Adrenal gland (tissue), 9 donors: ENCODE measurements at regions not wholly inside any gene's neighbourhood (a gene's known extent, or its start where the extent isn't known, plus 50 kb on each side); places are given as distances from the start of the nearest gene placed in this dataset.
"Not testable (repeated sequence)": the region's sequence is repeated elsewhere in the genome, so short reads cannot be mapped to it uniquely, and the experiment has no call there.

ENCODE experiments used
- DNase-seq, 7 donors: peaks; one replicate each; pipeline ENCODE4 v3.0.0-alpha.2; 2019 to 2020
- H3K27ac ChIP-seq, 5 donors: fragments of 200-600 bp; sonication (generic) in 4 of 5; 1 replicate in 3 of 5; 2 replicates in 2 of 5; pipeline versions ENCODE4 v1.5.1 to v1.8.0; 2016 to 2020; ENCODE audit warnings: mild to moderate bottlenecking in 1 of 5
- H3K27me3 ChIP-seq: fragments of 200-600 bp; 2 replicates; pipeline ENCODE4 v1.8.0; 2021
- H3K36me3 ChIP-seq, 2 donors: fragments of 200-600 bp; replicated peaks in 1 of 2; 1 replicate in 1 of 2; 2 replicates in 1 of 2; pipeline versions ENCODE4 v1.5.1 to v1.8.0; 2018 to 2022
- H3K4me1 ChIP-seq, 2 donors: fragments of 200-600 bp; replicated peaks in 1 of 2; 1 replicate in 1 of 2; 2 replicates in 1 of 2; pipeline versions ENCODE4 v1.5.1 to v1.8.0; 2018 to 2021
- H3K4me3 ChIP-seq, 4 donors: fragments of 200-600 bp; sonication (generic) in 3 of 4; one replicate each; pipeline ENCODE4 v1.5.1; 2016 to 2018
- H3K9me3 ChIP-seq, 3 donors: fragments of 200-600 bp; sonication (generic) in 1 of 3; replicated peaks in 1 of 3; 1 replicate in 2 of 3; 2 replicates in 1 of 3; pipeline versions ENCODE4 v1.5.1 to v1.8.0; 2016 to 2021
- POLR2A ChIP-seq, 2 donors: fragments of 450-650 bp; IDR thresholded peaks; one replicate each; pipeline ENCODE4 v1.6.1; 2017; ENCODE audit warnings: antibody characterized with exemption in 2 of 2, mild to moderate bottlenecking in 2 of 2, moderate library complexity in 1 of 2
- WGBS, 4 donors: extraction: QIAGEN DNeasy Blood & Tissue Kit in 2 of 4; methylation state at CpG; one replicate each; pipeline versions ENCODE4 v1.1.5 to v1.1.7; 2013 to 2017; 5-methylcytosine and 5-hydroxymethylcytosine counted together
- intact Hi-C, 2 donors: fragments of 100-400 bp; cut with DNase I; formaldehyde crosslinking; loops; one replicate each; pipeline versions ENCODE4 v1.14.1 to v1.15.0; 2022 to 2023
- TF ChIP-seq, protein P1 (sequence below), 6 experiments: fragments of 450-650 bp in 4 of 6; fragments of 200-600 bp in 2 of 6; sonication (generic) in 1 of 6; IDR thresholded peaks; 1 replicate in 5 of 6; 2 replicates in 1 of 6; pipeline versions ENCODE4 v1.5.1 to v1.8.0; 2016 to 2021; ENCODE audit warnings: antibody characterized with exemption in 6 of 6, mild to moderate bottlenecking in 2 of 6, moderate library complexity in 1 of 6
- donor health status: healthy with polysubstance abuse.
- donor health status: Bipolar disorder and iron deficiency.
- donor health status: DM: yes; HTN: yes; CAD: no.
- donor health status: DM: no; HTN: no; CAD: no.
- donor health status: DM: no; HTN: no; CAD: no.

DNA sequence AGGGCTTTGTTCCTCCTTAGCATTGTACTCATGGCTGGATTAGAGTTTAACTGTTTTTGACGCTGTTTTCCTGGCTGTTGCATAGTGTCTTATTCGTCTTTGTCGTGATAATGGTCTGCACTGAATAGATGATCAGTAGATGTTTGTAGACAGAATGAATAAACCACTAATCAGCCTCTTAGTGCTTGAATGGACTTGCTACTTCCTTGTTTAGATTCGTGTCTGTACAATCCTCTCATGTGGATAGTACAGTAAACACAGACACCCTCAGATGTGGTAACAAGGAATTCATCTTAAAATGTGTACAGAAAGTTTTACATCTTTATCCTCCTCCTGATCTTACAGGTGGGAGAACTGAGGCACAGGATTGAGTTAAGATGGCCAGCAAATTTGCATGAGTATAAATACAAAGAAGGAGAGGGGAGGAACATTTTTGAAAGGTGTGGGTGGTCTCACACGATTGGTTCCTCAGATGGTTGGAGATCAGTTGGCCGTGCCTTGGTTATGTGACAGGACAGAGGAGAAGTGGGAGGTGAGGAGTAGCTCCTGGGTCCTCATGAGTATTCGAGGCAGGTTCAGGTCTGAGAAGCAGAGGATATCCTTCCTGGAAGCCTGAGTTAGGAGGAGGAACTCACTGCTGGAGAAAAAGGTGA lies 196.0 kb downstream of the KLRB1 start:
- H3K9me3 ChIP-seq, H3K36me3 ChIP-seq, H3K4me1 ChIP-seq, H3K4me3 ChIP-seq, intact Hi-C loops, DNase-seq, H3K27me3 ChIP-seq, H3K27ac ChIP-seq: not testable (repeated sequence)
- 77 to 89% (median 79%) methylated on average over 7 of the region's 7 CpGs for WGBS, 4 donors

DNA sequence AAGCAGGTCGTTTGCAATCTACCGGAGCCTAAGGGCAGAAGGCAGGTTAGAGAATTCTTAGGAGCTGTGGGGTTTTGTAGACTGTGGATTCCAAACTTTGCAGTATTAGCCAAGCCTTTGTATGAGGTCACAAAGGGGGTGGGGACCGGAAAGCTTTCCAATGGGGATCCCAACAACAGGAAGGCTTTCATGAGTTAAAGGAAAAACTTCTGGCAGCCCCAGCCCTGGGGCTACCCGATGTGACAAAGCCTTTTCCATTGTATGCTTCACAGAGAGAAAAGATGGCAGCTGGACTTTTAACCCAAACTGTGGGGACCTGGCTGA lies 199.2 kb upstream of the PZP start:
- 51 to 85% (median 68%) methylated on average over 4 of the region's 4 CpGs for WGBS, 4 donors
- H3K27ac ChIP-seq, H3K9me3 ChIP-seq, intact Hi-C loops, H3K36me3 ChIP-seq, H3K27me3 ChIP-seq, H3K4me1 ChIP-seq, H3K4me3 ChIP-seq, DNase-seq: not testable (repeated sequence)

DNA sequence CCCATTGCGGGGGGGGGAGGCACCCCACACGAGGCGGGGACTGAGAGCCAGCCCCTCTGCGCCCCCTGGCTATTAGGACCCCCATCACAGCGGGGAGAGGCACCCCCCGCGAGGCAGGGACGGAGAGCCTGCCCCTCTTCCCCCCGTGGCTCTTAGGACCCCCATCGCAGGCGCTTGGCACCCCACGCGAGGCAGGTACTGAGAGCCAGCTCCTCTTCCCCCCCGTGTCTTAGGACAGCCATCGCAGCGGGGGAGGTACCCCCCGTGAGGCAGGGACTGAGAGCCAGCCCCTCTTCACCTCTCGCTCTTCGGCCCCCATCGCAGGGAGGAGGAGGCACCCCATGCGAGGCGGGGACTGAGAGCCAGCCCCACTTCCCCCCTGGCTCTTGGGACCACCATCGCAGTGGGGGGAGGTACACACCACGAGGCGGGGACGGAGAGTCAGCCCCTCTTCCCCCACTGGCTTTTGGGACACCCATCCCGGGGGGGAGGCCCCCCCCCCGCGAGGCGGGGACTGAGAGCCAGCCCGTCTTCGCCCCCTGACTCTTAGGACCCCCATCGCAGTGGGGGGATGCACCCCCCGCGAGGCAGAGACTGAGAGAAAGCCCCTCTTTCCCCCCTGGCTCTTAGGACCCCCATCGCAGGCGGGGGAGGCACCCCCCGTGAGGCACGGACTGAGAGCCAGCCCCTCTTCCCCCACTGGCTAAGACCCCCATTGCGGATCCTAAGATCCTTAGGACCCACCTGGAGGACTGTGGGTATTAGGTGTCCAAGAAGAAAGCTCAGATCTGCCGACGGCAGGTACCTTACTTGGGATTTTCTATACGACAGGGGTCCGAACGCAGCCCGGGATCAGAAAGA lies 198.6 kb upstream of the PZP start:
- 79 to 96% (median 89%) methylated on average over 6 to 45 of the region's 46 CpGs for WGBS, 4 donors
- no peak overlapping the region for H3K27ac ChIP-seq

DNA sequence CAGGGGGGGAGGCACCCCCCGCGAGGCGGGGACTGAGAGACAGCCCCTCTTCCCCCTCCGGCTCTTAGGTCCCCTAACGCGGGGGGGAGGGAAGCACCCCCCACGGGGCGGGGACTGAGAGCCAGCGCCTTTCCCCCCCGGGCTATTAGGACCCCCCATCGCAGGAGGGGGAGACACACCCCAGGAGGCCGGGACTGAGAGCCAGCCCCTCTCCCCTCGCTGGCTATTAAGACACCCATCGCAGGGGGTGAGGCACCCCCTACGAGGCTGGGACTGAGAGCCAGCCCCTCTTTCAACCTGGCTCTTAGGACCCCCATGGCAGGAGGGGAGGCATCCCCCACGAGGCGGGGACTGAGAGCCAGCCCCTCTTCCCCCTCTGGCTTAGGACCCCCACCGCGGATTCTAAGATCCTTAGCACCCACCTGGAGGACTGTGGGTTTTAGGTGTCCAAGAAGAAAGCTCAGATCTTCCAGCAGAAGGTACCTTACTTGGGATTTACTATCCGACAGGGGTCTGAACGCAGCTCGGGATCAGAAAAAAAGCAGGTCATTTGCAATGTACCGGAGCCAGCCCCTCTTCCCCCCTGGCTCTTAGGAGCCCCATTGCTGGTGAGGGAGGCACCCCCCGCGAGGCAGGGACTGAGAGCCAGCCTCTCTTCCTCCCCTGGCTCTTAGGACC lies 197.8 kb upstream of the PZP start:
- intact Hi-C loops, result no loop called here
- Histone ChIP-seq H3K9me3 (no peaks in the 10 kb centered on the region), H3K27me3 (no peaks in the 10 kb centered on the region), H3K4me1 (no peaks in the 10 kb centered on the region), H3K4me3 (no peak overlapping the region), H3K27ac (no peak overlapping the region), H3K36me3 (no peaks in the 10 kb centered on the region)
- DNase-seq, result no peak
- TF ChIP-seq, protein P1, sequence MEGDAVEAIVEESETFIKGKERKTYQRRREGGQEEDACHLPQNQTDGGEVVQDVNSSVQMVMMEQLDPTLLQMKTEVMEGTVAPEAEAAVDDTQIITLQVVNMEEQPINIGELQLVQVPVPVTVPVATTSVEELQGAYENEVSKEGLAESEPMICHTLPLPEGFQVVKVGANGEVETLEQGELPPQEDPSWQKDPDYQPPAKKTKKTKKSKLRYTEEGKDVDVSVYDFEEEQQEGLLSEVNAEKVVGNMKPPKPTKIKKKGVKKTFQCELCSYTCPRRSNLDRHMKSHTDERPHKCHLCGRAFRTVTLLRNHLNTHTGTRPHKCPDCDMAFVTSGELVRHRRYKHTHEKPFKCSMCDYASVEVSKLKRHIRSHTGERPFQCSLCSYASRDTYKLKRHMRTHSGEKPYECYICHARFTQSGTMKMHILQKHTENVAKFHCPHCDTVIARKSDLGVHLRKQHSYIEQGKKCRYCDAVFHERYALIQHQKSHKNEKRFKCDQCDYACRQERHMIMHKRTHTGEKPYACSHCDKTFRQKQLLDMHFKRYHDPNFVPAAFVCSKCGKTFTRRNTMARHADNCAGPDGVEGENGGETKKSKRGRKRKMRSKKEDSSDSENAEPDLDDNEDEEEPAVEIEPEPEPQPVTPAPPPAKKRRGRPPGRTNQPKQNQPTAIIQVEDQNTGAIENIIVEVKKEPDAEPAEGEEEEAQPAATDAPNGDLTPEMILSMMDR (IDR thresholded peaks at IDR 0.05), result no peak
- TF ChIP-seq POLR2A (IDR thresholded peaks at IDR 0.05), result no peak
- WGBS, 4 donors, result 67 to 84% (median 82%) methylated on average over 6 to 19 of the region's 25 CpGs

More for the DNA sequence above, 198.6 kb upstream of the PZP start:
- H3K4me1 ChIP-seq, result no peaks in the 10 kb centered on the region
- TF ChIP-seq POLR2A (IDR thresholded peaks at IDR 0.05), result no peak
- TF ChIP-seq, protein P1 (IDR thresholded peaks at IDR 0.05), result no peak
- no peaks in the 10 kb centered on the region for H3K36me3 ChIP-seq
- DNase-seq, result no peak
- H3K9me3 ChIP-seq, result no peaks in the 10 kb centered on the region
- H3K4me3 ChIP-seq, result no peak overlapping the region
- intact Hi-C loops, result no loop called here
- no peaks in the 10 kb centered on the region for H3K27me3 ChIP-seq

DNA sequence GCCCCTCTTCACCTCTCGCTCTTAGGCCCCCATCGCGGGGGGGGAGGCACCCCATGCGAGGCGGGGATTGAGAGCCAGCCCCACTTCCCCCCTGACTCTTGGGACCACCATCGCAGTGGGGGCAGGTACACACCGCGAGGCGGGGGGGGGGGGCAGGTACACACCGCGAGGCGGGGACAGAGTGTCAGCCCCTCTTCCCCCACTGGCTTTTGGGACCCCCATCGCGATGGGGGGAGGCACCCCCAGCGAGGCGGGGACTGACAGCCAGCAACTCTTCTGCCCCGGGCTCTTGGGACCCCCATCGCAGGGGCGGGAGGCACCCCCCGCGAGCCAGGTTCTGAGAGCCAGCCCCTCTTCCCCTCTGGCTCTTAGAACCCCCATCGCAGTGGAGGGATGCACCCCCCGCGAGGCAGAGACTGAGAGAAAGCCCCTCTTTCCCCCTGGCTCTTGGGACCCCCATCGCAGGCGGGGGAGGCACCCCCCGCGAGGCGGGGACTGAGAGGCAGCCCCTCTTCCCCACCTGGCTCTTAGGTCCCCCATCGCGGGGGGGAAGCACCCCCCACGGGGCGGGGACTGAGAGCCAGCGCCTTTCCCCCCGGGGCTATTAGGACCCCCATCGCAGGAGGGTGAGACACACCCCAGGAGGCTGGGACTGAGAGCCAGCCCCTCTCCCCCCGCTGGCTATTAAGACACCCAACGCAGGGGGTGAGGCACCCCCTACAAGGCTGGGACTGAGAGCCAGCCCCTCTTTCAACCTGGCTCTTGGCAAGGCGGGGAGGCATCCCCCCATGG lies 196.5 kb upstream of the PZP start:
- WGBS, 4 donors, result 92 to 96% (median 95%) methylated on average over 4 to 29 of the region's 39 CpGs
- H3K4me3 ChIP-seq, result no peak overlapping the region
- no peaks in the 10 kb centered on the region for H3K9me3 ChIP-seq
- no peaks in the 10 kb centered on the region for H3K36me3 ChIP-seq
- intact Hi-C loops, result no loop called here
- H3K27ac ChIP-seq, result no peak overlapping the region
- DNase-seq, result no peak
- TF ChIP-seq, protein P1 (IDR thresholded peaks at IDR 0.05), result no peak
- no peak for TF ChIP-seq POLR2A (IDR thresholded peaks at IDR 0.05)
- H3K4me1 ChIP-seq, result no peaks in the 10 kb centered on the region
- no peaks in the 10 kb centered on the region for H3K27me3 ChIP-seq
